Frontal cortex (tissue), 3 donors: ENCODE measurements at regions not wholly inside any gene's neighbourhood (a gene's known extent, or its start where the extent isn't known, plus 50 kb on each side); places are given as distances from the start of the nearest gene placed in this dataset.

Experiments used
- DNase-seq, 2 donors: peaks; one replicate each; pipeline ENCODE4 v3.0.0; 2012; ENCODE audit warnings: low spot score in 2 of 2
- FAIRE-seq: peaks from 2 replicates; lab custom pipeline; 2012; peaks lifted over from hg19 to GRCh38; lab: Jason Lieb, UNC
- donor health status: control.
- donor health status: control.
- donor health status: control.

DNA sequence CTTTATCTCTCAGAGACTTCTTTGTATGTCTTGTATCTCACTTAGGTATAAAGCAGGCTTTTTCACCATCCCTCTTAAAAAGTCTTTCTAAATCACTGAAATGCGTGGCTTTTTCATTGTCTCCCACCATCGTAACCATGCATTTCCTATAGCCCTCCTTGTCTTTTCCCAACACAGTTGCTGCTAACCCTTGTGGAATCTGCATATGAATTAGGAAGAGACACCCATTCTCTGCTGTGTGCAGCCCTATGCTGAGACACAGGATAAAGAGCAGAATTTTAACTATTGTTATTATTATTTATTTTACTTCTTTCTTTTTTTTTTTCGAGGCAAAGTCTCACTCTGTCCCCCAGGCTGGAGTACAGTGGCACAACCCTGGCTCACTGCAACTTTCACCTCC, 804.3 kb upstream of the COBL start:
- FAIRE-seq (no peak), DNase-seq (no peak)

- DNase-seq: no peak
- FAIRE-seq: no peak
Measured at GRCh38 chr7:52119537-52119936, 802.9 kb upstream of the COBL start.

DNA sequence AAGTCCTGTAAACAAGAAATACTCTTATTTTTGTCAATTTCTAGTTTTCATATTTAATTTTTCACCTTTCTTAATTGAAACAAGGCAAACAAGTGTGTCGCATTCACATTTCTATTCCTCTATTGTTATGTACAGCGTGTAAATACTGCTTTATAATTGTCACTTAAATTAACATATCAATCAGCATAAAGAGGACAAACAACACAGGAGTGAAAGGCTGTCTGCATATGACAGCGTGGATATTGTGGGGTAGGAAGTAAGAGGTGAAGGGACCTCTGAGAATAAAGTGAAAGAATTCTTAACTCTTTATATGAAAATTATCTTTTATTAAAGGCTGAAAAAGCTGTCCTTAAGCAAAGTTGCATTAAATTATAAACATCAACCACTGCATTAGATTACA, 797.9 kb upstream of the COBL start:
- FAIRE-seq (no peak), DNase-seq (no peak)

GRCh38 chr7:52114056-52114455, 797.4 kb upstream of the COBL start:
- no peak for DNase-seq
- FAIRE-seq: no peak

DNA sequence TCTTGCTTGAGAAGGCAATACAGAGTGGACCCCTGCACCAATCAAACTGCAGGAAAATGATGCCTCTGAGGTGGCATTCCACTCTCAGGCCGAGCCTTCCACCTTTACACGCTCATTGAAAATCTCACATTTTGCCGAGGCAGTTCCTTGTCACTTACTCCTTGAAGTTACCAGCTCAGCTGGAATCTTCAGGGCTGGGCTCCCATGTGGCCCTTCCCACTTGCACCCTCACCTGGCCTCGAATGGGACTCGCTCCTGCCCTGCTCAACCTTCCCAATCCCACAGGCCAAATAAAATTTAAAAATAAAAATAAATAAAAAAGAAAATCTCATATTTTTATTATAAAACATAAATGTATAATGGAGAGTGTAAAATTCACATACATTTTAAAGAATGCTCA, 790.7 kb upstream of the COBL start:
- no peak for DNase-seq
- FAIRE-seq: no peak

GRCh38 chr7:52095861-52096260, 779.3 kb upstream of the COBL start:
- FAIRE-seq (no peak), DNase-seq (no peak)

DNA sequence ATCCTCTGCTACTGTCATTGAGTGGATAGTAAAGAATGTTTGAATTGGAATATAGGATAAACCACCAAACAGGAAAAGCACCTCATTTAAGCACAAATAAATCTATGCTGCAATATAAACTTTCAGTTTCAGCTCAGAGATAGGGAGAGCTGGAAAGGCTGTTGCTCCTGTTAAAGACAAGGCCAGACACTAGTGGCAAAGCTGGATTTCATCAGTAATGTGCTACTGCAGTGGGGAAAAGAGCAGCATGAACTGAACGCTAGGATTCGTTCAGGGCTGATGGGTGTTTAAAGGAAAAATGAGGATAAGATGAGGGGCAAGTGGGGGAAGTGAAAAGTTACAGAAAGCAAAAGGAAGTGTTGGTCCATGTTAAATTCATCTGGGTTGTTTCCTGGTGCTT, 775.4 kb upstream of the COBL start:
- DNase-seq: no peak
- FAIRE-seq: no peak

GRCh38 chr7:52091101-52091500, 774.5 kb upstream of the COBL start:
- DNase-seq (no peak), FAIRE-seq (no peak)

DNA sequence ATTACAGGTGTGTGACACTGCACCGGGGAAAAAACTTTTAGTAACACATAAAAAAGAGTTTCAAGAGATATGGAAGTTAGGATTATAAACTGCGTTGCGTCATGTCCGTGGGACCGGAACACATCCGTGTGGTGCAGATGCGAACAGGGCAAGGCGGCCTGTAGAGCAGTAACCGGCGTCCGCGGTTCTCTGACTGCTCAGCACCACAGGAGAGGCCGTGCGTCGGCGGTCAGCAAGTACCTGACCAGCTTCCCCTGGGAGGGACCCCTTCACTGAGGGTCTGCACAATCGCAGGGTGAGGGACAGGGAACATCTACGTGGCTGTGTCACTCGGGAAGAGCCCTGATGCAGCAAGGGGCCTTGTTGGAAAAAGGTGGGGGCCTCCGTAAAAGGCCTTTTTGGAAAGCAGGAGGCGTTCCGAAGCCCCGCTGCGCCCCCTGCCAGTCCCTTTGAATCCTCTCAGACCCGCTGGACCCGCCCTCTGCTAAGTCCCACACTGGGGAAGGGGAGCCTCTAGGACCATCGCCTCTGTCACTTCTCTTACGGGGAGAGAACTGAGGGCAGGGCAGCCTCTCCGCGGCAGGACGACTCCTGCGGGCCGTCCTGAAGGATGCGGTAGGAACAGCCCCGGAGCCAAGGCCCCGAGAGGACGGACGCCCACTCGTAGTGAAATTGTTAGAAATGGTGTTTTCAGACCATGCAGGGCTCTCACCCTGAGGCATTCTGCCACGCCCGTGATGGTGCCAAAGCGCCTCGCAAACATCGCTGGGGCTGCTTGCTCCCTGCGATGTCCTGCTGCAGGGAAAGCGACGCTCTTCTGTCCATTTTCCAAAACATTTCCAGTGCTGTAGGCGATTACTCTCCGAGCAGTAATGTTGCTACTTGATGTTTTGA, 771.6 kb upstream of the COBL start:
- peak in 1 of 2 donors; percentile 19 for DNase-seq
- no peak for FAIRE-seq

- no peak for FAIRE-seq
- DNase-seq: no peak
Measured at GRCh38 chr7:52085610-52086009, 769.0 kb upstream of the COBL start.

GRCh38 chr7:52080493-52080892, 763.9 kb upstream of the COBL start:
- FAIRE-seq (no peak), DNase-seq (no peak)

- no peak for DNase-seq
- FAIRE-seq: no peak
Measured at GRCh38 chr7:52079726-52080125, 763.1 kb upstream of the COBL start.

DNA sequence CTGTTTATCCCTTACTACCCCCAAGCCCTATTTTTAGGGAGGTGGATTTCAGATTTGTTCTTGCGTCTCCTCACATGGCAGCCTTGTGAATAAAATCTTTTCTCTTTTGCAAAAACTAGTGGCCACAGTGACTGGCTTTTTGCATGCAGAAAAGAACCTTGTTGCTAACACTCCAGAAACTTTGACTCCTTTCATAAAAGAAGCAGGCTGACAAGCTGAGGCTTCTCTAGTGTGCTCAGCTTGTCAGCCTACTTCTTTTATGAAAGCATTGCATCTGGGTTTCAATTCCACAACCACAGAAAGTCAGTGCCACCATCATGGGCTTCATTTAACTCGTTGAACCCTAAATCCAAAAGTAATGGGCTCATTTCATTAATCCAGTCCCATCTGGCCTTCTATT, 761.0 kb upstream of the COBL start:
- DNase-seq: no peak
- FAIRE-seq: no peak

DNA sequence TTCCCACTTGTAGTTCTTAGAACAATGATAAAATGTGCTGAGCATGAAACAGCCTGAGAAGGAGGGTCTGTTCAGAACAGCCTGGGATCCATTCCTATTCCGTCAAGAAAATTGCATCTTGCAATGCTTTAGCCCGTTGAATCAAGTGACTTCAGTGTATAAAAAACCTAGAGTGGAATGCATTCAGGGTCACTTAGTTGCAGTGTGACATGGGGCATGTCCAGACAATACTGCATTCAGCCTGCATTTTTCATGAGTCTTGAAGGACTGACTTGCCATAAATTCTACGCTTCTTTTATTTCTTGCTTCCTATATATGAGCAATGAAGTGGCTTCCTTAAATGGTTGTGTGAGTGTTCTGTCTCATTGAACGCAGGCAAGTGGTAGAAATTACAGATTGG, 758.3 kb upstream of the COBL start:
- no peak for DNase-seq
- FAIRE-seq: no peak

DNA sequence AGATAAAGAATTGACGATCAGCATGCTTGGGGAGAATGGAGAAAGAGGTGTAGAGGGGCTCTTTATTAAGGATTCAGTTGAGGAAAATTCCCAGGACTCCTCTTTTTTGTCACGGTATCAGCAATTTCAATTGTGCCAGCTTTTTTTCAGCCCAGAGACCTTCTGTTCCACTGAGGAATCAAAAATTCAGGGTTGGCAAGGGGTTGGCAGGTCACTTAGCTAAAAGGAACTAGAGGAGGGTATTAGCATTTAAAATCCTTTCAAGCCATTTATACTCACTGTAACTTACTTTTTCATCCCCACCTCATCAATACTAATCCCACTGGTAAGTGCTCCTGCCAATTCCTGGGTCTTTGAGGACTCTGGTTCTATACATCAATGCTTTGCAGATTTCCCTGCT, 757.5 kb upstream of the COBL start:
- FAIRE-seq: no peak
- DNase-seq: no peak

DNA sequence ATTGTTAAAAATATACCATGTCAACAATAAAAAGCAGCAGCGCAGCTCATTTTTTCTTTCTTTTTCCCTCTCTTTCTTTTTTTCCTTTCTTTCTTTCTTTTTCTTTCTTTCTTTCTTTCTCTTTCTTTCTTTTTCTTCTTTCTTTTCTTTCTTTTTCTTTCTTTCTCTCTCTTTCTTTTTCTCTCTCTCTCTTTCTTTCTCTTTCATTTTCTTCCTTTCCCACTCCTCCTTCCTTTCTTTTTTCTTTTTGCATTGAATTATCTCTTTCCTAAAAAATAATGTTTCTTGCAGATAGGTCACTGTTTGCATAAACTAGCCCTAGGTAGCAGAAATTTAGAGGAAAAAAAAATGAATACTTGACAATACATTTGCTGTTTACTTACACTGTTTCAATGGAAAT, 755.1 kb upstream of the COBL start:
- DNase-seq: no peak

DNA sequence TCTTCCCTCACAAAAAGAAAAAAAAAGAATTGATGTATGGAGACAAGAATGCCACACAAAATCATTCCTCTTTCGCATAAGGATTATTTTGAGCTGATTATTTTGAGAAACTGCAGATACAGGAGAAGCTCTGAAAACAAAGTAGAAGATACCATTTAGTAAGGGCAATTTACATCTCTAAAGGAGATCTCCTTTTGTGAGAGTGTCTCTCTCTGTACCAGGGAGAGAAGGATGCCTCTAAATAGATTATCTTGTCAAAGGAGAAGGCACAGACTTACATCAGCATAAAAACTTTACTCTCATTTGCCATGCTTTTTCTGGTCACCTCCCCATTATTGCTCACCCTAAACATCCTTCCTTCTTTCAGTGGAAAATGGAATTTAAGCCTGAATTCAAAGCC, 747.9 kb upstream of the COBL start:
- no peak for DNase-seq
- no peak for FAIRE-seq

More for the DNA sequence above, 755.1 kb upstream of the COBL start:
- no peak for FAIRE-seq

DNA sequence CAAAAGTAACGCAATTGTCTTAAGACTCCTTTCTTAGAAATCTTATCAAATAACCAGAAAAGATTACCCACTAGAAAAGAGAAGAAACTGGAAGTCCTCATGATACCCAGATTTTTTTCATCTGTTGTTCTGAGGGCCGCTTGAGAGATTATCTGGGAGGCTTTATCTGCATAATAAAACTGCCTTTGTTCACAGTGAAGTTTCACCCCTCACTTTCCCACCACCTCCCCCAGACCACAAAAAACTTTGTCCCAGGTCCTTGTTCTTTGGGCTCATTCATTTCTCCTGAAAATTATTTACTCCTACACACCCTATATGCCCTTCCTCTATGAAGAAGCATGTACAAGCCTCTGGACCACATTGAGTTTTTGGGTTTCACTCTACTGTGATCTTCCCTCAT, 745.1 kb upstream of the COBL start:
- no peak for DNase-seq
- no peak for FAIRE-seq

DNA sequence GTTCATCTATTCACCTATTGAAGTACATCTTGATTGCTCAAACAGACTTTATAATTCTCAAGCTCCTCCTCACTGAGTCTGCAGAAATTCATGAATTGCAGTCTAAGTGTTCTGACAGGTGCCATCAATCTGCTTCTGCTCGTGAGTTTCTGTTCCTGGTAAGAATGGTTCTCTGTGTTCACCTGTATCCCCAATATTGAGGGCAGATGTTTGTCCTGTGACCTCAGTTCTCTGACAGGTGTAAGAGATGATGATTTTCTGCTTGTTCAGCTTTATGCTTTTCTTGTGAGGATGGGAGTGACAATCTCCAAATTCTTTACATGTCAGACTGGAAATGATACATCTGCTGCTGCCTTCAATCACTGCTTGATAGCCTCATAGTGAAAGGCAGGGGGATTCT, 736.9 kb upstream of the COBL start:
- DNase-seq (no peak), FAIRE-seq (no peak)

- FAIRE-seq (no peak), DNase-seq (no peak)
Measured at GRCh38 chr7:52030722-52031121, 714.1 kb upstream of the COBL start.

DNA sequence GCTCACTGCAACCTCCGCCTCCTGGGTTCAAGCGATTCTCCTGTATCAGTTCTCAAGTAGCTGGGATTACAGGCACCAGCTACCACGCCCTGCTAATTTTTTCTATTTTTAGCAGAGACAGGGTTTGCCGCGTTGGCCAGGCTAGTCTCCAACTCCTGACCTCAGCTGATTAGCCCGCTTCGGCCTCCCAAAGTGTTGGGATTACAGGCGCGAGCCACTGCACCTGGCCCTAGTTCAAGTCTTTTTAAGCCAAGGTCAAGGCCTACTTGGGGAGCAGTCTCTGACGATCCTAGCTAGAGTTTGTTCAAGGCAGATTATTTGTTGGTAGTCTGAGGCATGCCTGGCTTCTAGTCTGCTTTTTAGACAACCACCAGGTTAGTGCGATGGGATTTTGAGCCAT, 709.5 kb upstream of the COBL start:
- FAIRE-seq (no peak), DNase-seq (no peak)

DNA sequence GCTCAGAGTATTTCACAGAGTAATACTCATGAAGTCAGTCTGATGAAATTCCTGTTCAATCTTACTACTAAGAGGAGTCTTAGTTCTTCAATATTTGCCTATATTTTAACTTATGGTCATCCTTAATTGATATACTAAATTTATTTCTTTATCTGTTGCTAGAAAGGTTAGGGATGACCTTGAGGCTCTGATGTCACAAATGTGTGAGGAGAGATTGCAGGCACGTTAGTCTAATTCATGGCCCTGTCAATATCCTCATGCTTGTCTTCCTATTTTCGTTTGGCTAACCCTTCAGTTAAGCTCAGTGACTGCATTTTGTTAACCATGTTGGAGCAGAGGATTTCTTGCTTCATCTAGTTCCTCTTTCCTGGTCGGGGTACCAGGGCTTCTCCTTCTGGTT, 704.7 kb upstream of the COBL start:
- no peak for DNase-seq
- no peak for FAIRE-seq
